B cell (primary cell): ENCODE measurements at regions not wholly inside any gene's neighbourhood (a gene's known extent, or its start where the extent isn't known, plus 50 kb on each side); places are given as distances from the start of the nearest gene placed in this dataset.
"Not testable (repeated sequence)": the region's sequence is repeated elsewhere in the genome, so short reads cannot be mapped to it uniquely, and the experiment has no call there.

Experiments used
- EZH2 ChIP-seq: IDR thresholded peaks from 2 replicates; pipeline ENCODE4 v1.6.1; 2012; ENCODE audit warnings: borderline replicate concordance, low read depth, mild to moderate bottlenecking, moderate library complexity, low read length; ENCODE audit not compliant: insufficient read depth, poor library complexity, severe bottlenecking
- TF ChIP-seq, protein P1 (sequence below): fragments of 200-600 bp; IDR thresholded peaks from one replicate; pipeline ENCODE4 v1.8.0; 2022; ENCODE audit warnings: antibody characterized with exemption, mild to moderate bottlenecking

DNA sequence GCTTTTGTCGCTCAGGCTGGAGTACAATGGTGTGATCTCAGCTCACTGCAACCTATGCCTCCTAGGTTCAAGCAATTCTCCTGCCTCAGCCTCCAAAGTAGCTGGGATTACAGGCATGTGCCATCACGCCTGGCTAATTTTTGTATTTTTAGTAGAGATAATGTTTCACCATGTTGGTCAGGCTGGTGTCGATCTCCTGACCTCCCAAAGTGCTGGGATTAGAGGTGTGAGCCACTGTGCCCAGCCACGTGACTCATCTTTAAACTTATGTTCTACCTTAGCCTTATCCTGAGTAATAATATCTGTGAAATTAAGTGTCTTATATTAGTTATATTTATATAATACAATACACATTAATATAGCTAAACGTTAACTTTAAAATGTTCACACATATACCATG lies 101.2 kb upstream of the CADM1 start:
- TF ChIP-seq, protein P1, sequence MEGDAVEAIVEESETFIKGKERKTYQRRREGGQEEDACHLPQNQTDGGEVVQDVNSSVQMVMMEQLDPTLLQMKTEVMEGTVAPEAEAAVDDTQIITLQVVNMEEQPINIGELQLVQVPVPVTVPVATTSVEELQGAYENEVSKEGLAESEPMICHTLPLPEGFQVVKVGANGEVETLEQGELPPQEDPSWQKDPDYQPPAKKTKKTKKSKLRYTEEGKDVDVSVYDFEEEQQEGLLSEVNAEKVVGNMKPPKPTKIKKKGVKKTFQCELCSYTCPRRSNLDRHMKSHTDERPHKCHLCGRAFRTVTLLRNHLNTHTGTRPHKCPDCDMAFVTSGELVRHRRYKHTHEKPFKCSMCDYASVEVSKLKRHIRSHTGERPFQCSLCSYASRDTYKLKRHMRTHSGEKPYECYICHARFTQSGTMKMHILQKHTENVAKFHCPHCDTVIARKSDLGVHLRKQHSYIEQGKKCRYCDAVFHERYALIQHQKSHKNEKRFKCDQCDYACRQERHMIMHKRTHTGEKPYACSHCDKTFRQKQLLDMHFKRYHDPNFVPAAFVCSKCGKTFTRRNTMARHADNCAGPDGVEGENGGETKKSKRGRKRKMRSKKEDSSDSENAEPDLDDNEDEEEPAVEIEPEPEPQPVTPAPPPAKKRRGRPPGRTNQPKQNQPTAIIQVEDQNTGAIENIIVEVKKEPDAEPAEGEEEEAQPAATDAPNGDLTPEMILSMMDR: not testable (repeated sequence)
- TF ChIP-seq EZH2: not testable (repeated sequence)
